PFSK-1 (cell line): ENCODE measurements at regions not wholly inside any gene's neighbourhood (a gene's known extent, or its start where the extent isn't known, plus 50 kb on each side); places are given as distances from the start of the nearest gene placed in this dataset.

Experiments used
- FOXP2 ChIP-seq: optimal IDR thresholded peaks from 2 replicates; pipeline ENCODE3; 2011; ENCODE audit warnings: borderline replicate concordance, control low read depth, inconsistent platforms; ENCODE audit not compliant: insufficient read depth; ENCODE audit errors: extremely low read length, extremely low read depth
- POLR2AphosphoS5 ChIP-seq: IDR thresholded peaks from 2 replicates; pipeline ENCODE4 v1.6.1; 2012; ENCODE audit warnings: low read depth, mild to moderate bottlenecking, control low read depth, low read length, moderate library complexity
- TAF1 ChIP-seq: IDR thresholded peaks from 2 replicates; pipeline ENCODE4 v1.6.1; 2012; ENCODE audit warnings: low read length, control low read depth, borderline replicate concordance; ENCODE audit not compliant: insufficient read depth

- no peak for TF ChIP-seq TAF1
- no peak for TF ChIP-seq FOXP2
- no peak for TF ChIP-seq POLR2AphosphoS5
These were observed 96.0 kb downstream of the PLEKHG1 start for GRCh38 chr6:150695652-150696051.
